A549 (cell line): ENCODE measurements at regions not wholly inside any gene's neighbourhood (a gene's known extent, or its start where the extent isn't known, plus 50 kb on each side); places are given as distances from the start of the nearest gene placed in this dataset.

ENCODE experiments used
- CHD2 ChIP-seq: fragments of 150-350 bp; IDR thresholded peaks from 2 replicates; pipeline ENCODE4 v1.6.1; 2014; ENCODE audit warnings: low read length; ENCODE audit not compliant: partially characterized antibody
- FOSB ChIP-seq: fragments of 250-450 bp; sonication (Bioruptor Pico); IDR thresholded peaks from 2 replicates; pipeline ENCODE4 v1.5.0; 2020; ENCODE audit warnings: mild to moderate bottlenecking, moderate library complexity

- no peak for TF ChIP-seq CHD2
- no peak for TF ChIP-seq FOSB (CRISPR knock-in tag)
Observed at GRCh38 chr4:53706422-53707032, 115.2 kb upstream of the LNX1 start.
